ENCODE measurements at regions not wholly inside any gene's neighbourhood (a gene's known extent, or its start where the extent isn't known, plus 50 kb on each side); places are given as distances from the start of the nearest gene placed in this dataset.

GRCh38 chr4:126409746-126410145 lies 1095.0 kb downstream of the FAT4 start:
- TF ChIP-seq CTCF (IDR thresholded peaks at IDR 0.05) = no peak
- TF ChIP-seq POLR2A (IDR thresholded peaks at IDR 0.05) = no peak

Measured in Peyer's patch (tissue), 4 donors.